ENCODE measurements at regions not wholly inside any gene's neighbourhood (a gene's known extent, or its start where the extent isn't known, plus 50 kb on each side); places are given as distances from the start of the nearest gene placed in this dataset.
"Not testable (repeated sequence)": the region's sequence is repeated elsewhere in the genome, so short reads cannot be mapped to it uniquely, and the experiment has no call there.

DNA sequence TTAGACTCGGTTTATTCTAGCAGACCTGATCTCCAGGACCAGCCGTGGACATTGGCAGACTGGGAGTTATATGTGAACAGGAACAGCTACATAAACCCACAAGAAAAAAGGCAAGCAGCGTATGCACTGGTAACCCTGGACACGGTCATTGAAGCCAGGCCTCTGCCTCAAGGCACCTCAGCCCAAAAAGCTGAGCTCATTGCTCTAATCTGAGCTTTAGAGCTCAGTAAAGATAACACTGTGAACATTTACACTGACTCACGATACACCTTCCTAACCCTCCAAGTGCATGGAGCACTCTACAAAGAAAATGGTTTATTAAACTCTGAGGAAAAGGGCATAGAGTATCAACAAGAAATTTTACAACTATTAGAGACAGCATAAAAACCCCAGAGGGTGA, 148.9 kb upstream of the FGF16 start:
- H3K4me3 Mint-ChIP-seq, result no peak overlapping the region
- peaks cover 26% of the 10 kb centered on the region for H3K9me3 Mint-ChIP-seq
- no peaks in the 10 kb centered on the region for H3K4me1 Mint-ChIP-seq (ENCODE audit: low read depth)
- H3K27me3 Mint-ChIP-seq, result no peaks in the 10 kb centered on the region
- no peak overlapping the region for H3K27ac Mint-ChIP-seq
- H3K36me3 Mint-ChIP-seq (ENCODE audit: low read depth), result no peaks in the 10 kb centered on the region
- intact Hi-C loops (cut with micrococcal nuclease), result no loop called here

DNA sequence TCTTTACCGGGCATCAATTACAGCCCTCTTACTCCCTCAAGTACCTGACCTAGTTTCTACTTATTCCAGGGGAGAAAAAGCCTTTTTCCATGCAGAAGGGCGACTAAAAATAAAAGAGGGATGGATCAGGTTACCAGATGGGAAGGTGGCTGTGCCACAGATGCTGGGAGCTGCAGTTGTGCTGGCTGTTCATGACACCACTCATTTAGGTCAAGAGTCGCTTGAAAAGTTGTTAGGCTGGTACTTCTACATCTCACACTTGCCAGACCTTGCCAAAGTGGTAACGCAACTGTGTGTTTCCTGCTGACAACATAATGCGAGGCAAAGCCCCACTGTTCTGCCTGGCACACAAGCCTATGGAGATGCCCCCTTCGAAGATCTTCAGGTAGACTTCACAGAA, 148.4 kb upstream of the FGF16 start:
- H3K4me3 Mint-ChIP-seq, result no peak overlapping the region
- intact Hi-C loops (cut with micrococcal nuclease), result no loop called here
- H3K27ac Mint-ChIP-seq, result no peak overlapping the region
- no peaks in the 10 kb centered on the region for H3K4me1 Mint-ChIP-seq (ENCODE audit: low read depth)
- H3K9me3 Mint-ChIP-seq, result peaks cover 26% of the 10 kb centered on the region
- H3K27me3 Mint-ChIP-seq, result no peaks in the 10 kb centered on the region
- H3K36me3 Mint-ChIP-seq (ENCODE audit: low read depth), result no peaks in the 10 kb centered on the region

DNA sequence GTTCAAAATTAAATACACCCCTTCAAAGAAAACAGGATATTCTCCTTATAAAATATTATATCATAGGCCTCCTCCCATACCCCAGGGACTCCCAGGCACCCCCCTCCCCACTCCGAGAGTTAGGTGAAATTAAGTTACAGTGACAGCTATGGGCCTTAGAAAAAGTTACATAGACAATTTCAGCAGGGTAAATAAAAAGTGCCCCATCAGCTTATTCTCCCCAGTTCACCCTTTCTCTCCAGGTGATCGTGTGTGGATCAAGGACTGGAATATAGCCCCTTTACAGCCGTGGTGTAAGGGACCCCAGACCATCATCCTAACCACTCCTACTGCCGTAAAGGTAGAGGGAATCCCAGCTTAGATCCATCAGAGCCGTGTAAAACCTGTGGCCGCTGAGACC, 147.6 kb upstream of the FGF16 start:
- no peaks in the 10 kb centered on the region for H3K36me3 Mint-ChIP-seq (ENCODE audit: low read depth)
- H3K4me1 Mint-ChIP-seq (ENCODE audit: low read depth), result no peaks in the 10 kb centered on the region
- H3K9me3 Mint-ChIP-seq, result peaks cover 26% of the 10 kb centered on the region
- intact Hi-C loops (cut with micrococcal nuclease), result no loop called here
- H3K4me3 Mint-ChIP-seq, result no peak overlapping the region
- no peak overlapping the region for H3K27ac Mint-ChIP-seq
- no peaks in the 10 kb centered on the region for H3K27me3 Mint-ChIP-seq

DNA sequence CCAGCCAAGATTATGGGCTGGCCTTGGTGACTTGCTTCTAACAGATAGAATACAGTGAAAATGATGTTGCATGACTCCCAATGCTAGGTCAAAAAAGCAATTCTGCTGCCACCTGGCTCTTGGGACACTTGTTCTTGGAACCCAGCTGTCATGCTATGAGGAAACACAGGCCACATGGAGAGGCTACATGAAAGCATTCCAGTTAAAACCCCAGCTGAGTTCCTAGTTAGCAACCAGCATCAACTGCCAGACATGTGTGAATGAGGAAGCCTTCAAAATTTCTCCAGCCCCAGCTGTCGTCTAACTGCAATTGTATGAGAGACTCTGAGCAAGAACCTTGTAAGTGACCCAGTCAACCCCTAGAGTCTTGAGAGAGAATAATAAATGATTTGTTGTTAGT, 105.2 kb upstream of the FGF16 start:
- intact Hi-C loops (cut with micrococcal nuclease), result no loop called here

DNA sequence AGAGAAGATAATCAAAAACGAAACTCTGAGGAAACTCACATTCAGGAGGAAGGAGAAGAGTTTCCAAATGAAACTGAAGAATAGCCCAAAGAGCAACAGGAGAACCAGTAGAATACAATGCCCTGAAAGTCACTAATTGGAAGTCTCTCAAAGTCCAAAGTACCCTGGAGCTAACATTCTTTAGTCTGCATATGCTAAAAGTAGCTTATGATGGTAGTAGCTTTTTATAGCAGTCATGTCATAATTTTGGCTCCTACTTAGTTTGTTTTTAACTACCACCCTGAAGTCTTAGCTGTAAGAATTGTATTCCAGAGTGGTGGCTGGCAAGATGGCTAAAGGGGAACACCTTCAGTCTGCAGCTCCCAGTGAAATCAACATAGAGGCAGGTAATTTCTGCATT, 100.3 kb upstream of the FGF16 start:
- no peaks in the 10 kb centered on the region for H3K4me1 Mint-ChIP-seq (ENCODE audit: low read depth)
- no peaks in the 10 kb centered on the region for H3K27me3 Mint-ChIP-seq
- H3K36me3 Mint-ChIP-seq (ENCODE audit: low read depth), result no peaks in the 10 kb centered on the region
- peaks cover 38% of the 10 kb centered on the region for H3K9me3 Mint-ChIP-seq
- no peak overlapping the region for H3K4me3 Mint-ChIP-seq
- H3K27ac Mint-ChIP-seq, result no peak overlapping the region
- intact Hi-C loops (cut with micrococcal nuclease), result no loop called here

More for the DNA sequence above, 105.2 kb upstream of the FGF16 start:
- Mint-ChIP-seq H3K27ac (no peak overlapping the region), H3K36me3 (ENCODE audit: low read depth) (no peaks in the 10 kb centered on the region), H3K27me3 (no peaks in the 10 kb centered on the region), H3K4me3 (no peak overlapping the region), H3K9me3 (peaks cover 13% of the 10 kb centered on the region), H3K4me1 (ENCODE audit: low read depth) (no peaks in the 10 kb centered on the region)

DNA sequence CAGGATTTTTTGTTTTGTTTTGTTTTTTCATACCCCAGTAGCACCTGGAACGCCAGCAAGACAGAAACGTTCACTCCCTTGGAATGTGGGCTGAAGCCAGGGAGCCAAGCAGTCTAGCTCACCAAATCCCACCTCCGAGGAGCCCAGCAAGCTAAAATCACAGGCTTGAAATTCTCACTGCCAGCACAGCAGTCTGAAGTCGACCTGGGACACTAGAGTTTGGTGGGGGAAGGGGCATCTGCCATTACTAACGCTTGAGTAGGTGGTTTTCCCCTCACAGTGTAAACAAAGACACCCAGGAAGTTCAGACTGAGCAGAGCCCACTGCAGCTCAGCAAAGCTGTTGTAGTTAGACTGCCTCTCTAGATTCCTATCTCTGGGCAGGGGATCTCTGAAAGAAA, 99.6 kb upstream of the FGF16 start:
- Mint-ChIP-seq H3K9me3 (peaks cover 38% of the 10 kb centered on the region), H3K27me3 (no peaks in the 10 kb centered on the region), H3K4me3 (no peak overlapping the region), H3K4me1 (ENCODE audit: low read depth) (no peaks in the 10 kb centered on the region), H3K36me3 (ENCODE audit: low read depth) (no peaks in the 10 kb centered on the region), H3K27ac (no peak overlapping the region)
- intact Hi-C loops (cut with micrococcal nuclease), result no loop called here

DNA sequence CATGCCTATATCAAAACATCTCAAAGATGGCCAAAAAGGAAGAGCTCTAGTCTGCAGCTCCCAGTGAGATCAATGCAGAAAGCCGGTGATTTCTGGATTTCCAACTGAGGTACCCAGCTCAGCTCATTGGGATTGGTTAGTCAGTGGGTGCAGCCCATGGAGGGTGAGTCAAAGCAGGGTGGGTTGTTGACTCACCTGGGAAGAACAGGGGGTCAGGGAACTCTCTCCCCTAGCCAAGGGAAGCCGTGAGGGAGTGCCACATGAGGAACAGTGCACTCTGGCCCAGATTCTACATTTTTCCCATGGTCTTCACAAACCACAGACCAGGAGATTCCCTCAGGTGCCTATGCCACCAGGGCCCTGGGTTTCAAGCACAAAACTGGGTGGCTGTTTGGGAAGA, 57.3 kb upstream of the FGF16 start:
- Mint-ChIP-seq H3K4me3 (no peak overlapping the region), H3K36me3 (ENCODE audit: low read depth) (no peaks in the 10 kb centered on the region), H3K27me3 (peaks cover 1% of the 10 kb centered on the region), H3K4me1 (ENCODE audit: low read depth) (no peaks in the 10 kb centered on the region), H3K9me3 (peaks cover 10% of the 10 kb centered on the region), H3K27ac (no peak overlapping the region)
- intact Hi-C loops (cut with micrococcal nuclease), result no loop called here

DNA sequence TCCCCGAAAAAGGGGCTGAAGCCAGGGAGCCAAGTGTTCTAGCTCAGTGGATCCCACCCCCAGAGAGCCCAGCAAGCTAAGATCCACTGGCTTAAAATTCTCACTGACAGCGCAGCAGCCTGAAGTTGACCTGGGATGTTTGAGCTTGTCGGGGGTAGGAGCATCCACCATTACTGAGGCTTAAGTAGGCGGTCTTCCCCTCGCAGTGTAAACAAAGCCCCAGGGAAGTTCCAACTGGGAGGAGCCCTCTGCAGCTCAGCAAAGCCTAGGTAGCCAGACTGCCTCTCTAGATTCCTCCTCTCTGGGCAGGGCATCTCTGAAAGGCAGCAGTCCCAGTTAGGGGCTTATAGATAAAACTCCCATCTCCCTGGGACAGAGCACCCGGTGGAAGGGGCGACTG, 56.8 kb upstream of the FGF16 start:
- H3K9me3 Mint-ChIP-seq, result peaks cover 10% of the 10 kb centered on the region
- H3K4me3 Mint-ChIP-seq; intact Hi-C loops (cut with micrococcal nuclease); H3K27ac Mint-ChIP-seq; H3K36me3 Mint-ChIP-seq (ENCODE audit: low read depth); H3K4me1 Mint-ChIP-seq (ENCODE audit: low read depth); H3K27me3 Mint-ChIP-seq: not testable (repeated sequence)

DNA sequence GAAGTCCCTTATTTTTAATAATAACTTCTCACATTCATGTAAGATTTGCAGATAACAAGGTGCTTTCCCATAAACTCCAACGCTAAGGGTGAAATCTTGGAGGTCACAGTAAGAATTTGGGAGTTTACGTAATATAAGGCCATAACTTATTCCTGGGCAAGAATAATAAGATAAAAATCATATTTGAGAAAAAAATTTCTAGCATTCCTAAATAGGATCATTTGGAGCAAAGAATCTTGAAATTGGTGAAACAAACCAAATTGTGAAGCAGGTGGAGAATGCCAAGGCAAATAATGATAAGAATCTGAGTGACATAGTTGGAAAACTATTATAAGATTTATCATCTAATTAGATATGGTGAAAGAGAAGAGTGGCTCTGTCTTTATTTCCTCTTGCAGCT, 50.4 kb upstream of the FGF16 start:
- Mint-ChIP-seq H3K4me1 (ENCODE audit: low read depth) (no peaks in the 10 kb centered on the region), H3K9me3 (peaks cover 10% of the 10 kb centered on the region), H3K27me3 (no peaks in the 10 kb centered on the region), H3K27ac (no peak overlapping the region), H3K4me3 (no peak overlapping the region), H3K36me3 (ENCODE audit: low read depth) (no peaks in the 10 kb centered on the region)
- intact Hi-C loops (cut with micrococcal nuclease), result no loop called here

All from dendritic cell treated with granulocyte-macrophage colony-stimulating factor and Interleukin-4, amounts not matched to agents 40 ng/mL and 50 ng/mL, for 4 days (primary cell).